Large intestine (tissue), 3 donors: ENCODE measurements at regions not wholly inside any gene's neighbourhood (a gene's known extent, or its start where the extent isn't known, plus 50 kb on each side); places are given as distances from the start of the nearest gene placed in this dataset.
"Not testable (repeated sequence)": the region's sequence is repeated elsewhere in the genome, so short reads cannot be mapped to it uniquely, and the experiment has no call there.

ENCODE experiments used
- DNase-seq, 2 donors: peaks; one replicate each; pipeline versions ENCODE4 v3.0.0 to v3.0.0-alpha.2; 2013
- H3K27ac ChIP-seq: one replicate; pipeline ENCODE4 v1.5.1; 2013; ENCODE audit warnings: low read length
- H3K27me3 ChIP-seq: 2 replicates; pipeline ENCODE4 v1.6.1; 2013; ENCODE audit warnings: low read length; ENCODE audit not compliant: control insufficient read depth, insufficient read depth
- H3K36me3 ChIP-seq: 2 replicates; pipeline ENCODE4 v1.6.1; 2013; ENCODE audit warnings: low read length; ENCODE audit not compliant: control insufficient read depth, insufficient read depth
- H3K4me1 ChIP-seq: one replicate; pipeline ENCODE4 v1.6.1; 2013; ENCODE audit warnings: low read length; ENCODE audit not compliant: control insufficient read depth, insufficient read depth
- H3K4me3 ChIP-seq: one replicate; pipeline ENCODE4 v1.5.1; 2013; ENCODE audit warnings: low read length
- H3K9me3 ChIP-seq: one replicate; pipeline ENCODE4 v1.6.1; 2013; ENCODE audit warnings: mild to moderate bottlenecking, low read depth, low read length, moderate library complexity; ENCODE audit not compliant: control insufficient read depth
- WGBS: methylation state at CpG from one replicate; pipeline ENCODE4 v1.1.5; 2013; ENCODE audit warnings: low lambda C conversion rate; ENCODE audit not compliant: insufficient coverage; 5-methylcytosine and 5-hydroxymethylcytosine counted together

GRCh38 chr14:55908106-55908505, 210.1 kb upstream of the PELI2 start:
- H3K9me3 ChIP-seq, result no peaks in the 10 kb centered on the region
- H3K4me3 ChIP-seq, result no peak overlapping the region
- H3K27ac ChIP-seq, result no peak overlapping the region
- H3K4me1 ChIP-seq, result no peaks in the 10 kb centered on the region
- no peaks in the 10 kb centered on the region for H3K36me3 ChIP-seq
- WGBS, result 100% methylated on average over 1 of the region's 1 CpG
- H3K27me3 ChIP-seq, result no peaks in the 10 kb centered on the region
- no peak for DNase-seq

DNA sequence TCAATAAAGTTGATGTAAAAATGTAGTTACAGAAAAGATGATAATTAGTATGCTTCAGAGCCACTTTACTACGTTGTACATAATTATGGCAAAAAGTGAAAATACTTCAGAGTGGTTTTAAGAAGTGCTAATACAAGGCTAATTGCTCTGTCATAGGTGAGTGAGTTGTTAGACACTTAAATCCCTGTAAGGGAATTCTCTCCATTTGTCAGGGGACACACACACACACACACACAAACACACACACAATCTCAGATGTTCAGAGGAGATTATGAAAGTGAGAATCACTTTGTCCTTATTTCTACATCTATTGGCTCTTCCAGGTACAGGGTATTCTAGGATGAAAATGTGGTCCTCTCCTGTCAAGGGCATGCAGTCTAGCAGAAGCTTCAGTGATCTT, 208.3 kb upstream of the PELI2 start:
- H3K27me3 ChIP-seq, result no peaks in the 10 kb centered on the region
- H3K9me3 ChIP-seq, result no peaks in the 10 kb centered on the region
- no CpG with 5 or more reads among the region's 1 CpG for WGBS
- no peak for DNase-seq
- no peak overlapping the region for H3K27ac ChIP-seq
- no peak overlapping the region for H3K4me3 ChIP-seq
- no peaks in the 10 kb centered on the region for H3K4me1 ChIP-seq
- no peaks in the 10 kb centered on the region for H3K36me3 ChIP-seq

DNA sequence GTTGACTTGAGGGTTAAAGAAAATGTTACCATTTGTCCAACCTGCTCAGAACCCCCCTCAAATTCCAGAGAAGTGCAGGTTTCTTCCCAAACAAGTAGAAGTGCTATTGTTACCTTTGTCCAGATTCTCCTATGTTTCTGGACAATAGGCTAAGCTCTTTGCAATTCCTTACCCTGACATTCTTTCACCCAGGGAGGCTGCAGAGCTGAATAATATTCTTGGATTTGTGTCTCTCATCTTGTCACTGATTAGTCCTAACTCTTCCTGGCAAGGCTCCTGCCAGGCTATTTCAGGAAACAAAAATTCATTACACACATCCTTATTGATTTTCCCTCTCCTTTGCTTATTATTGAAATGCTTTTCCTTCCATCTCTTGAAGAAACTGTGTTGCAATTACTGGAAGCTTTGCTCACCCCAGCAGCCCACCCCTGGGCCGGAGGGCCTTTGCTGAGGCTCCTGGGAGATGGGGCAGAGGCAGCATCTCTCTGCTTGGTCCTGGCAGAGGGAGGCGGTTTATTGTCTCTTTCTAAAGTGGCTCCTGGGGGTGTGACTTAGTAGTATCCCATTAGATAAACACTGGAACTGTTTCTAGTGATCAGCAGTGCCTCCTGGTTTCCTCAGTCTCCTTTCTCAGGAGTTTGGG, 207.5 kb upstream of the PELI2 start:
- DNase-seq, result no peak
- Histone ChIP-seq H3K4me1 (no peaks in the 10 kb centered on the region), H3K9me3 (no peaks in the 10 kb centered on the region), H3K36me3 (no peaks in the 10 kb centered on the region), H3K27me3 (no peaks in the 10 kb centered on the region), H3K4me3 (no peak overlapping the region), H3K27ac (no peak overlapping the region)
- whole genome bisulfite sequencing, result no CpG with 5 or more reads among the region's 2 CpGs

- Histone ChIP-seq H3K4me3 (no peak overlapping the region), H3K27me3 (no peaks in the 10 kb centered on the region), H3K36me3 (no peaks in the 10 kb centered on the region), H3K9me3 (no peaks in the 10 kb centered on the region), H3K27ac (no peak overlapping the region), H3K4me1 (no peaks in the 10 kb centered on the region)
- DNase-seq, result no peak
- no CpG with 5 or more reads among the region's 4 CpGs for WGBS
Observed at GRCh38 chr14:55911776-55912175, 206.4 kb upstream of the PELI2 start.

GRCh38 chr14:55912344-55912743, 205.9 kb upstream of the PELI2 start:
- H3K9me3 ChIP-seq, result no peaks in the 10 kb centered on the region
- H3K4me3 ChIP-seq, result no peak overlapping the region
- H3K4me1 ChIP-seq, result no peaks in the 10 kb centered on the region
- WGBS, result no CpG with 5 or more reads among the region's 5 CpGs
- H3K36me3 ChIP-seq, result no peaks in the 10 kb centered on the region
- DNase-seq, result no peak
- no peaks in the 10 kb centered on the region for H3K27me3 ChIP-seq
- H3K27ac ChIP-seq, result no peak overlapping the region

- no CpG with 5 or more reads among the region's 8 CpGs for WGBS
- no peak overlapping the region for H3K27ac ChIP-seq
- DNase-seq, result no peak
- no peaks in the 10 kb centered on the region for H3K27me3 ChIP-seq
- no peaks in the 10 kb centered on the region for H3K36me3 ChIP-seq
- H3K4me3 ChIP-seq, result no peak overlapping the region
- H3K4me1 ChIP-seq, result no peaks in the 10 kb centered on the region
- no peaks in the 10 kb centered on the region for H3K9me3 ChIP-seq
Observed at GRCh38 chr14:55913324-55914025, 204.7 kb upstream of the PELI2 start.

DNA sequence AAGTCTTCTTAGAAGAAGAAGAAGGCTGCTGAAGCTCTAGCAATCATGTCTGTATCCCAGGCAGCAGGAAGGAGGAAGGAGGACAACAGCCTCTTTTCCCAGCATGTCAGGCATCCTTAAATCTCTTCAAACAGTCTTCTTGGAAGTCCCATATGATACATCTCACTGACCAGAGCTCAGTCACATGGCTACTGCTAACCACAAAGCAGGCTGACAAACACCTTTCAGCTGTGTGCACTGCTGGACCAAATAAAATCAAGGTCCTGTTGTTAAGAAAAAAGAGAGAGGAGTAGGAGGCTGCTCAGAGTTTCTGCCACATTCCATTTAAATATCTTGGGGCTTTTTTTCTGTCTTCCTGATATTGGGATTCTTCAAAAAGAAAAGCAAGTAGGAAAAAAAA, 203.4 kb upstream of the PELI2 start:
- Histone ChIP-seq H3K9me3 (peaks cover under 1% of the 10 kb centered on the region), H3K27ac (no peak overlapping the region), H3K4me3 (no peak overlapping the region), H3K4me1 (no peaks in the 10 kb centered on the region), H3K27me3 (no peaks in the 10 kb centered on the region), H3K36me3 (no peaks in the 10 kb centered on the region)
- no peak for DNase-seq

DNA sequence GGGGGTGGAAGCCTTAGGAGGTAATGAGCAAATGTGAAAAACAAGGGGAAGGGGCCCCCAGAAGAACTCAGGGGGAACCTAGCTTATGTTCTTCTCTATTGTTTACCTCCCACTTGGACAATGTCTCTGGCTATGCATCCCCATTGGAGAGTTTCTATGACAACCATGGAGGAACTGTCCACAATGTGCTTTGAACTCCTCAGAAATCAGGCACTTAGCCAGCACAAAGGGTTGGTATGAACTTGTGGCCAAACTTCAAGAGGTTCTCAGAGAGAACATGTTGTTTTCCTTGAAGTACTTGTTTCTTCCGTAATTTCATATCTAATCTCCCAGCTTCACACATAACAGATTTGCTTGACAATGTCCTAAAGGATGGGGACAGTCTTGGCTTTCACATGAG, 202.8 kb upstream of the PELI2 start:
- no peaks in the 10 kb centered on the region for H3K36me3 ChIP-seq
- H3K27me3 ChIP-seq, result no peaks in the 10 kb centered on the region
- no peak overlapping the region for H3K4me3 ChIP-seq
- 100% methylated on average over 1 of the region's 1 CpG for WGBS
- DNase-seq, result peak in 1 of 2 donors; percentile 5
- no peak overlapping the region for H3K27ac ChIP-seq
- H3K4me1 ChIP-seq, result no peaks in the 10 kb centered on the region
- H3K9me3 ChIP-seq, result peaks cover 3% of the 10 kb centered on the region

DNA sequence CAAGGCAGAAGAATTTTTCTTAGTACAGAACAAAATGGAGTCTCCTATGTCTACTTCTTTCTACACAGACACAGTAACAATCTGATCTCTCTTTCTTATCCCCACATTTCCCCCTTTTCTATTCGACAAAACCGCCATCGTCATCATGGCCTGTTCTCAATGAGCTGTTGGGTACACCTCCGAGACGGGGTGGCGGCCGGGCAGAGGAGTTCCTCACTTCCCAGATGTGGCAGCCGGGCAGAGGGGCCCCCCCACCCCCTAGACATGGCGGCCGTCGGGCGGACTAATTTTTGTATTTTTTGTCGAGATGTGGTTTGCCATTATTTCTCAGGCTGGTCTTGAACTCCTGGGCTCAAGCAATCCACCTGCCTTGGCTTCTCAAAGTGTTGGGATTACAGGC, 198.4 kb upstream of the PELI2 start:
- not testable (repeated sequence) for H3K9me3 ChIP-seq, H3K27me3 ChIP-seq, H3K4me1 ChIP-seq, H3K4me3 ChIP-seq, H3K27ac ChIP-seq, H3K36me3 ChIP-seq, DNase-seq
- no CpG with 5 or more reads among the region's 13 CpGs for WGBS

DNA sequence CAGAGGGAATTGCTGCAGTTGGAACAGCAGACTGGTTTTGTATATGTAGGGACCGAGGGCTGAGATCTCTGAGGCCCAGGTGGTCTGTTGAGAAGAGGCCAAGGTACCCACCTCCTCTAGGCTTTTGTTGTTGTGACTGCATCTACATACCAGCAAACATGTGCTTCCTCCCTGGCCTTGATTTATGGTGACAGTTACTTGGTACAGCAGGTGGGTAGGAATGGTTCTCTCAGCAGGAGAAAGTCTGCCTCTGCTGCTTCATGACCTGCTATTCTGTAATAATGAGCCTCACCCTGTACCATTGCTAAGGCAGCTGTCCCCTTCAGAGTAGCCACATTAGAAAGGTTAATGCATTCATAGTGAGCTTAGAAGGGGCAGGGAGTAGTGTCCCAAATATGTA, 196.7 kb upstream of the PELI2 start:
- Histone ChIP-seq H3K9me3 (peaks cover 3% of the 10 kb centered on the region), H3K4me1 (peaks cover 12% of the 10 kb centered on the region), H3K27me3 (no peaks in the 10 kb centered on the region), H3K27ac (no peak overlapping the region), H3K4me3 (no peak overlapping the region), H3K36me3 (no peaks in the 10 kb centered on the region)
- WGBS, result no CpG with 5 or more reads among the region's 1 CpG
- DNase-seq, result no peak

GRCh38 chr14:55926007-55926406, 192.2 kb upstream of the PELI2 start:
- peak in 1 of 2 donors; percentile 73 for DNase-seq
- Histone ChIP-seq H3K27ac (peak overlapping the region; percentile 82), H3K4me3 (no peak overlapping the region), H3K4me1 (peaks cover 36% of the 10 kb centered on the region), H3K9me3 (no peaks in the 10 kb centered on the region), H3K27me3 (no peaks in the 10 kb centered on the region), H3K36me3 (no peaks in the 10 kb centered on the region)
- WGBS, result 40% methylated on average over 2 of the region's 6 CpGs
